GM19452 (cell line): ENCODE measurements at regions not wholly inside any gene's neighbourhood (a gene's known extent, or its start where the extent isn't known, plus 50 kb on each side); places are given as distances from the start of the nearest gene placed in this dataset.
"Not testable (repeated sequence)": the region's sequence is repeated elsewhere in the genome, so short reads cannot be mapped to it uniquely, and the experiment has no call there.

ENCODE experiments used
- ATAC-seq: cut with Tn5 transposase; IDR thresholded peaks from one replicate; pipeline ENCODE4 v1.9.1; 2021; ENCODE audit not compliant: unreplicated experiment

- no peak for ATAC-seq
Observed at GRCh38 chr7:138359870-138360559, 100.0 kb upstream of the TRIM24 start.

DNA sequence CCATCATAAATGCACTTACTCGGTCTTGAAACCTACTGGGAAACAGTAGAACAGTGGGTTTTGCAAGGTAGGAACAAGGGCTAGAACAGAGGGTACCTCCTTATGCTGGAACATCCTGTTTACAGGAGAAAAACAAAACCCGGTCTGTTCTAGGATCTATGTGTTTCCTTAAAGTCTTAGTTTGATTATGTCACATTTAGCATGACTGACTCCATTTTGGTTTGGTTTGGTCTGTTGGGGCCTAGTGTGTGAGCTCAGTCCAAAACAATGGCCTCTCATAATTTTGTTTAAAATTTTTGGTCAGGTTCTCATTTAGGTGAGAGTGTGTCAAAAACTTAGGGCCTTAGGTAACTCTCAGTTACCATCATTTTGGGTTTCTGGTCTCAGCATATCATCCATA lies 96.3 kb upstream of the TRIM24 start:
- no peak for ATAC-seq

DNA sequence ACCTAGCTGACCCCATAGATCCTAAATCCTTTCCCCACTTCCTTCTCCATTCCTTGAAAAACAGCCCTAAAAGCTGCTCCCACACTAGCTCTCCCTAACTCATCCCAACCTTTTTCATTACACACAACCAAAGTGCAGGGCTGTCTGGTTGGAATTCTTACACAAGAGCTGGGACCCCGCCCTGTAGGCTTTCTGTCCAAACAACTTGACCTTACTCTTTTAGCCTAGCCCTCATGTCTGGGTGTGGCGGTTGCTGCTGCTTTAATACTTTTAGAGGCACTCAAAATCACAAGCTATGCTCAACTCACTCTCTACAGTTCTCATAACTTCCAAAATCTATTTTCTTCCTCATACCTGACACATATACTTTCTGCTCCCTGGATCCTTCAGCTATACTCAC lies 93.9 kb upstream of the TRIM24 start:
- not testable (repeated sequence) for ATAC-seq

DNA sequence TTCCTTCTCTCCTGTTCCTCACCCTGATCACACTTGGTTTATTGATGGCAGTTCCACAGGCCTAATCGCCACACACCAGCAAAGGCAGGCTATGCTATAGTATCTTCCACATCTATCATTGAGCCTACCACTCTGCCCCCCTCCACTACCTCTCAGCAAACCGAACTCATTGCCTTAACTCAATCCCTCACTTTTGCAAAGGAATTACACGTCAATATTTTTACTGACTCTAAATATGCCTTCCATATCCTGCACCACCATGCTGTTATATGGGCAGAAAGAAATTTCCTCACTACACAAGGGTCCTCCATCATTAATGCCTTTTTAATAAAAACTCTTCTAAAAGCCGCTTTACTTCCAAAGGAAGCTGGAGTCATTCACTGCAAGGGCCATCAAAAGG lies 93.4 kb upstream of the TRIM24 start:
- not testable (repeated sequence) for ATAC-seq

DNA sequence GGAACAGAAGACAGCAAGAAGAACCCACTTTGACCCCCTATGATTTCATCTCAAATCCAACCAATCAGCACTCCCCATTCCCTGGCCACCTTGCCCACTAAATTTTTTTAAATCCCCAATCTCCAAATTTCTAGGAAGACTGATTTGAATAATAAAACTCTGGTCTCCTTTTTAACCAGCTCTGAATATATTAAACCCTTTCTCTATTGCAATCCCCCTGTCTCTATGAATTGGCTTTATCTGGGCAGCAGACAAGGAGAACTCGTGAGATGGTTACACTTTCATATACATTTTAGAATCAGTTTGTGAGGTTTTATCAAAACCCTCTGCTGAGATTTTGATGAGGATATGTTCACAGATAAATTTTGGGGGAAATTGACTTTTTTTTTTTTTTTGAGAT lies 90.3 kb upstream of the TRIM24 start:
- ATAC-seq = no peak

- ATAC-seq = no peak
Observed at GRCh38 chr7:138370956-138371355, 89.1 kb upstream of the TRIM24 start.

GRCh38 chr7:138374119-138374693 lies 85.9 kb upstream of the TRIM24 start:
- no peak for ATAC-seq

GRCh38 chr7:138377306-138377705 lies 82.8 kb upstream of the TRIM24 start:
- no peak for ATAC-seq

- ATAC-seq = no peak
Observed at GRCh38 chr7:138378741-138379559, 81.1 kb upstream of the TRIM24 start.

DNA sequence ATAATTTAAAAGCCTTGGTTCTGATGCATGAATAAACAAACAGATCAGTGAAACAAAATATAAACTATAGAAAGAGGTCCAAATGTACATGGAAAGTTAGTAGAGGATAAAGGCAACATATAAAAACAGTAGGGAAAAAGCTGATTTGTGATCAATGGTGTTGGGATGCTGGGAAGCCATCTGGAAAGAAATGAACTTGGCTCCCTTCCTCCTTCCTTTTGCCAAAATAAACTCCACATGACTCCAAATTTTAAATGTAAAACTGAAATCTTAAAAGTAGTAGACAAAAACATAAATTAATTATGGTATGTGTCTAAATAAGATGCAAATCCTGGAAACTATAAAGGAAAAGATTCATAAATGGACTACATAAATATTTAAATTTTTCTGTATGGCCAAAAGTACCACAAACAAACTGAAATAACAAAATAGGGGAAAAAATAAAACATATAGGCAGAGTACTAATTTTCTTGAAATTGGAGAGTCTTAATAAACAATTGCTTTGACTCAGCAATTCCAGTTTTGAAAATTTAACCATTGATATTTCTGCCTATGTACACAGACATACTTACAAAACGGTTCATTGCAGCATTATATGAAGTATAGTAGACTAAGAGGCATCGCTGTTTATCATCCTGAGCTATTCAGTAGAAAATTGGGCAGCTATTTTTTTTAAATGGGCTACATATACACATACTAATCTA lies 77.0 kb upstream of the TRIM24 start:
- ATAC-seq = no peak

DNA sequence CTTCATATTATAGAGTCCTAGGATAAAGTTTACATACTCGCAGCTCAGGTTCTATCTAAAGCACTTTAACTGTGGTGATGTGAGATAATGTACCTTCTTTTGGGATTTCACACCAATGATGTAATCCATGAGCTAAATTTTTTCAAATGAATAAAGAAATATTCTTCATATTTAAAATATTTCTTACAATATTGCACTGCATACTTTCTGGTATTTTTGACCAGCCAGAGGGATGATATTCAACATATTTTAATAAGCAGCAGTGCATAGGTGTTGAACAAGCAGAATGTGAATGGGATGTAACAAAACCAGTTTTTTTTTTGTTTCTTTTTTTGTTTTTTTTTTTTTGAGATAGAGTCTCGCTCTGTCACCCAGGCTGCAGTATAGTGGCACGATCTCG lies 73.2 kb upstream of the TRIM24 start:
- ATAC-seq = no peak

DNA sequence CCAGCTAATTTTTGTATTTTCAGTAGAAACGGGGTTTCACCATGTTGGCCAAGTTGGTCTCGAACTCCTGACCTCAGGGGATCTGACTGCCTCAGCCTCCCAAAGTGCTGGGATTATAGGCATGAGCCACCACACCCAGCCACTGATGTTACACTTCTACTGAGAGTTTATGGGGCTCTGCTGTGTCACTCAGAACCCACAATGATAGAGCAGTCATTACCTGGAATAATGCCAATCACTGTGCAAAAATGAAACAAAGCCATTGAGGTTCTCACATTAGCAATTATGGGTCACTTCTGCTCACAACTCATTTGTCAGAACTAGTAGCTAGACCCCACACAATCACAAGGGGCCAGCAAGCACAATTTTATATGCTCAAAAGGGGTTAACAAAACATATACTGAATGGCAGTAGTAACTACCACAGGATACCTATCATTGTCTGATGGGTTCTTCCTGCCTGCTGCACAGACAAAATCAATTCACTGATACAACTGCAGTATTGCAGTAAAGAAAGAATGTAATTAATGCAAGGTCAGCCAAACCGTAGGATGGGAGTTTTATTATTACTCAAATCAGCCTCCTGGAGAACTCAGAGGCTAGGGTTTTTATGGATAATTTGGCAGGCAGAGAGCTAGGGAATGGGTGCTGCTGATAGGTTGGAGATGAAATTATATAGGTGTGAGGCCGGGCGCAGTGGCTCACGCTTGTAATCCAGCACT lies 72.1 kb upstream of the TRIM24 start:
- ATAC-seq = no peak

- no peak for ATAC-seq
Observed at GRCh38 chr7:138388673-138389491, 71.2 kb upstream of the TRIM24 start.

DNA sequence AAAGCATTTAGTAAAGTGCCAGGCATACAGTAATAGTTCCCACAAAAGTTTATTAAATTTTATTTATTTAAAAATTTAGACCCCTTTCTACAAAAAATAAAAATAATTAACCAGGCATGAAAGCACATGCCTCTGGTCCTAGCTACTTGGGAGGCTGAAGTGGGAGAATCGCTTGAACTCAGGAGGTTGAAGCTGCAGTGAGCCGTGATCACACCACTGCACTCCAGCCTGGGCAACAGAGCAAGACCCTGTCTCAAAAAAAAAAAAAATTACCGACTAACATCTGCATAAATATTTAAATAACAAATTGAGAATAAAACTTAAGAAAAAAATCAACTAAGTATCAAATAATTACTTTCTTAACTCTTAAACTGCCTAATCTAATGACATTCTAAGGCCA lies 64.3 kb upstream of the TRIM24 start:
- ATAC-seq = no peak

DNA sequence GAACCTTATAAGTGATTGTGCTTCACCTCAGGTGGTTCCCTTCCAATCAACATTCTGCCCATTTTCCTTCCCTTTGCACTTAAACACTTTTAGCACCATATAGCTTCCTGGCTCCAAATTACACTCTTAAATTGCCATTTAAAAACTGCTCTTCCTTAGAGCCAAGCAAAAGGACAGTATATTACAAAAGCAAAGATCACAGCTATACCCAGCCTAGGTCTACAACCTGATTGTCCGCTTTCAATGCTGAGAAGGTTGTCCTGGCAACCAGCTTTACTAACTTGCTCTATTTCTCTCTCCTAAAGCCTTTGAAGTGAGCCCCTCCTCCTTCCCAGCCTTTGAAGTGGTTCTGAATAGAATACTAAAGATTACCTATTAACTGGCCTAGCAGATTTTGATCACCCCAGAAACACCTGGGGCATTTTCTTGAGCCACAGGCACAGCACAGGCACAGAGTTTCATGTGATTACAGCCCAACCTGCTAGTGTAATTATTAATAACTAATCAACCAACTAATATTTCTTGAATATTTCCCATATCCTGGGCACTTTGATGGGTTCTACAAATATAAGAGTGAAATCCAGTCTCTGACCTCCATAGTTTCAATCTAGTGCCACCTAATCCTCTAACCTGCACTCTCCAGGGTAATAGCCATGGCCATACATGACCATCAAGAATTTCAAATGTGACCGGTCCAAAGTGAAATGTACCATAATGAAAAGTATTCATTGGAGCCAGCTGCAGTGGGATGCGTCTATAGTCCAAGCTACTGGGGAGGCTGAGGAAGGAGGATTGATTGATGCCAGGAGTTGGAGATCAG lies 63.6 kb upstream of the TRIM24 start:
- ATAC-seq = peak; percentile 98

DNA sequence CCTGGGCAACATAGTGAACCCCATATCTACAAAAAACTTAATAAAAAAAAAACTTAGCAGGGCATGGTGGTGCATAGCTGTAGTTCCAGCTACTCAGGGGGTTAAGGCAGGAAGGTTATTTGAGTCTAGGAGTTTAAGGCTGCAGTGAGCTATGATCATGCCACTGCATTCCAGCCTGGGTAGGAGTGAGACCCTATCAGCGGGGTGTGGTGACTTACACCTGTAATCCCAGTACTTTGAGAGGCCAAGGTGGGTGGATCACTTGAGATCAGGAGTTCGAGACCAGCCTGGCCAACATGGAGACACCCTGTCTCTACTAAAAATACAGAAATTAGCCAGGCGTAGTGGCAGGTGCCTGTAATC lies 63.0 kb upstream of the TRIM24 start:
- ATAC-seq = not testable (repeated sequence)

DNA sequence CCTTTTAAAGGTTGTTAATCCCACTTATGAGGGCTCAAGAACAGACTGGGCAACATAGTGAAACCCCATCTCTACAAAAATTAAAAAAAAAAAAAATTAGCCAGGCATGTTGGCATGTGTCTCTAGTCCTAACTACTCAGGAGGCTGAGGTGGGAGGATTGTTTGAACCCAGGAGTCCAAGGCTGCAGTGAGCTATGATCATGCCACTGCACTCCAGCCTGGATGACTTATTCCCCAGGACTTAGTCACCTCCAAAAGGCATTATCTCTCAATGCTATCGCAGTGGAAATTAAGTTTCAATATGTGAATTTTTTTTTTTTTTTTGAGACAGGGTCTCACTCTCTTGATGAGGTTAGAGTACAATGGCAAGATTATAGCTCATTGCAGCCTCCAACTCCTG lies 61.2 kb upstream of the TRIM24 start:
- no peak for ATAC-seq

DNA sequence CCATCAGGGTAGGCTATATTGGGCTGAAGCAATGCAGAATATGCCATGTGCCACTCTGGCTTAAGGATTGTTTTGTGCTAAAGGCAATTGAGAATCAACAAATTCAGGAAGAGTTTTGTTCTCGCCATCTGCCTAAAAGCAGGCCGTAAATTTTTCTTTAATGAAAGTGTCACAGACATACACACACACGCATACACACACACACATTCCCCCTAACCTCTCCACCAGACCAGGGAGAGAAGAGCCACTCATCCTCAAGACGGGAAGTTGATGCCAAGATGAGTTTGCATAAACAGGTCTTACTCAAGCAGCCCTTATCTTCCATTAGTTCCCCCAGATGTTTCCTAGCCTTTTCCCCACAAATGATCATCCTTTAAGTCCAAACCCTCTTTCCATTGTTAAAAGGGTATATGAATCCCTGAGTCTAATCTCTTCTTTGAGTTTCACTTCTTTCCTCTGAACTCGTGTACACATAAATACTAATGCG lies 59.6 kb upstream of the TRIM24 start:
- no peak for ATAC-seq

- ATAC-seq = no peak
Observed at GRCh38 chr7:138402749-138403148, 57.3 kb upstream of the TRIM24 start.
